A673 (cell line): ENCODE measurements at regions not wholly inside any gene's neighbourhood (a gene's known extent, or its start where the extent isn't known, plus 50 kb on each side); places are given as distances from the start of the nearest gene placed in this dataset.

Experiments
- BruUV-seq: library from RNA; stranded (reverse); fragments of 400-500 nt; replicated peaks from 2 replicates; lab custom pipeline; 2021; lab: Mats Ljungman, UMichigan
- CTCF ChIA-PET: fragments of 300-600 bp; sonication (Branson Sonifier 250); formaldehyde crosslinking; loops from one replicate; lab custom pipeline; 2022; ENCODE audit warnings: antibody characterized with exemption; lab: Charles Lee
- POLR2A ChIA-PET: fragments of 300-600 bp; sonication (Branson Sonifier 250); formaldehyde crosslinking; loops from one replicate; lab custom pipeline; 2022; ENCODE audit warnings: antibody characterized with exemption; ENCODE audit not compliant: low non-redundant PET; lab: Charles Lee
- DNase-seq: peaks from one replicate; pipeline ENCODE4 v3.0.0-alpha.2; 2015; ENCODE audit warnings: low spot score
- H3K27ac ChIP-seq: fragments of 200-600 bp; sonication (generic); 2 replicates; pipeline ENCODE4 v1.5.1; 2016; ENCODE audit warnings: mixed run types, low read depth, mild to moderate bottlenecking, mixed read lengths, antibody characterized with exemption, low read length; ENCODE audit not compliant: poor library complexity, severe bottlenecking
- H3K27me3 ChIP-seq: fragments of 200-600 bp; sonication (generic); replicated peaks from 2 replicates; pipeline ENCODE4 v1.6.1; 2017; ENCODE audit warnings: mixed run types, low read depth, mild to moderate bottlenecking, mixed read lengths, antibody characterized with exemption, low read length; ENCODE audit not compliant: insufficient read depth, poor library complexity
- H3K36me3 ChIP-seq: fragments of 200-600 bp; sonication (generic); 2 replicates; pipeline ENCODE4 v1.6.1; 2016; ENCODE audit warnings: mixed run types, mild to moderate bottlenecking, mixed read lengths, antibody characterized with exemption, low read length; ENCODE audit not compliant: insufficient read depth, poor library complexity, severe bottlenecking
- H3K4me1 ChIP-seq: fragments of 200-600 bp; sonication (generic); 2 replicates; pipeline ENCODE4 v1.6.1; 2017; ENCODE audit warnings: mixed run types, mild to moderate bottlenecking, mixed read lengths, antibody characterized with exemption, low read length; ENCODE audit not compliant: insufficient read depth, poor library complexity, severe bottlenecking
- H3K4me3 ChIP-seq: fragments of 200-600 bp; sonication (generic); 2 replicates; pipeline ENCODE4 v1.5.1; 2016; ENCODE audit warnings: low read depth, mixed run types, mild to moderate bottlenecking, mixed read lengths, low read length; ENCODE audit not compliant: poor library complexity, severe bottlenecking
- H3K9me3 ChIP-seq: fragments of 200-600 bp; sonication (generic); 2 replicates; pipeline ENCODE4 v1.6.1; 2016; ENCODE audit warnings: mixed run types, low read depth, mild to moderate bottlenecking, mixed read lengths, antibody characterized with exemption, low read length; ENCODE audit not compliant: poor library complexity, severe bottlenecking
- CTCF ChIP-seq: fragments of 300-800, 200-600 bp; sonication (generic); conservative IDR thresholded peaks from 2 replicates; pipeline ENCODE4 v1.5.1; 2017; ENCODE audit warnings: low read depth, mild to moderate bottlenecking, antibody characterized with exemption, low read length, moderate library complexity, mixed read lengths
- EZH2 ChIP-seq: fragments of 200-600 bp; sonication (generic); IDR thresholded peaks from 2 replicates; pipeline ENCODE4 v1.6.1; 2017; ENCODE audit warnings: borderline replicate concordance, low read depth, mild to moderate bottlenecking, mixed read lengths, antibody characterized with exemption, low read length; ENCODE audit not compliant: poor library complexity, severe bottlenecking
- intact Hi-C: fragments of 100-400 bp; cut with micrococcal nuclease; formaldehyde crosslinking; loops from one replicate; pipeline ENCODE4 v1.10.0; 2022; ENCODE audit not compliant: unreplicated experiment

DNA sequence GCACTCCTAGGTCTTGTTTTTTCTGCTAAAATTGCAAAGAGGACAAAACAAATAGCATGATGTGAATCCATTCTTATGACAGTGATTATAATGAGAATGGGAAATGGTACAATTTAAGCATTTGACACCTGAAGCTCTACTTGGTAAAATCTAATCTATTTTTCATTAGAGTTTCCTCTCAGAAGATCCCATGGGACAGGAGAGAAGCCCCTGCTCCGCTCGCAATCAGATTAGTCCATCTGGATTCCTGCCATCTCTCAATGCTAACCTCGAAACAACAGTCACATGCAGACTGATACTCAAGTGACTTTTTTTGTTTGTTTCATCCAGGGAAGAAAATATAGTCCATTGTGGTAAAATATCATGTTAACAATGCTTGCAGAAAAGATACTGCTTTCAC lies 107.4 kb upstream of the TOM1L1 start:
- no TSS peak for BruUV-seq
- ChIA-PET POLR2A (no interaction called here), CTCF (no interaction called here)
- TF ChIP-seq EZH2 (no peak), CTCF (no peak)
- peak; percentile 40 for DNase-seq
- intact Hi-C loops, result no loop called here
- H3K36me3 ChIP-seq, result no peaks in the 10 kb centered on the region
- H3K9me3 ChIP-seq, result no peaks in the 10 kb centered on the region
- H3K4me3 ChIP-seq, result no peak overlapping the region
- no peak overlapping the region for H3K27ac ChIP-seq
- no peaks in the 10 kb centered on the region for H3K4me1 ChIP-seq
- H3K27me3 ChIP-seq, result no peaks in the 10 kb centered on the region

DNA sequence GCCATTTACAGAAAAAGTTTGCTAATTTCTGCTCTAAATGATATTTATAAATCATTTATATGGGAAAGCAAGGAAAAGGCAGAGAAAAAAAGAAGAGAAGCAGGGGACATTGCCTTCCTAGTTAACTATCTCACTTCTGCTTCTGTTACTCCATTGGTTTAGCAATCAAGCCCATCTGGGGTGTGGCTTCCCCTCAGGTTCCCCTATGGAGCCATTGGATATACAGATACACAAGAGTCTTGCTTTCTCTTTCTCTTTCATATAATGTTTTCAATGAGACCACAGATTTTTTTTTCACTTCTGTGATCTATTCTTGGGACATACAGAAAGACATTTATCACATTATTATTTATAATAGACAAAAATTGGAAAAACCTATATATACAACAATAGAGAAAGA lies 105.6 kb upstream of the TOM1L1 start:
- H3K4me3 ChIP-seq, result no peak overlapping the region
- ChIA-PET CTCF (no interaction called here), POLR2A (no interaction called here)
- no TSS peak for BruUV-seq
- no peaks in the 10 kb centered on the region for H3K27me3 ChIP-seq
- no peak for TF ChIP-seq EZH2
- no peaks in the 10 kb centered on the region for H3K9me3 ChIP-seq
- no peaks in the 10 kb centered on the region for H3K4me1 ChIP-seq
- intact Hi-C loops, result no loop called here
- DNase-seq, result no peak
- no peak overlapping the region for H3K27ac ChIP-seq
- no peaks in the 10 kb centered on the region for H3K36me3 ChIP-seq

DNA sequence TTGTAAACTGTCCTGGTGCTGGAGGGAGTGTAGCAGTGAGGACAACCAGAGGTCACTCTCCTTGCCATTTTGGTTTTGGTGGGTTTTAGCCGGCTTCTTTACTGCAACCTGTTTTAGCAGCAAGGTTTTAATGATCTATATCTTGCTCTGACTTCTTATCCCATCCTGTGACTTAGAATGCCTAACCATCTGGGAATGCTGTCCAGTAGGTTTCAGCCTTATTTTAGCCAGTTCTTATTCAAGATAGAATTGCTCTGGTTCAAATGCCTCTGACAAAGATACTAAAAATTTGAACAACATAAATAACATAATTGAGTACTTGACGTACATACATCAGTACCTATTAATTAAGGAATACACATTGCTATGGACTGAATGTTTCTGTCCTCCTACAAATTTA lies 93.3 kb upstream of the TOM1L1 start:
- Histone ChIP-seq H3K9me3 (no peaks in the 10 kb centered on the region), H3K36me3 (no peaks in the 10 kb centered on the region), H3K27ac (no peak overlapping the region), H3K4me3 (no peak overlapping the region), H3K4me1 (no peaks in the 10 kb centered on the region), H3K27me3 (no peaks in the 10 kb centered on the region)
- intact Hi-C loops, result no loop called here
- ChIA-PET CTCF (no interaction called here), POLR2A (no interaction called here)
- DNase-seq, result no peak
- TF ChIP-seq EZH2, result no peak
- no peak for TF ChIP-seq CTCF
- no TSS peak for BruUV-seq

DNA sequence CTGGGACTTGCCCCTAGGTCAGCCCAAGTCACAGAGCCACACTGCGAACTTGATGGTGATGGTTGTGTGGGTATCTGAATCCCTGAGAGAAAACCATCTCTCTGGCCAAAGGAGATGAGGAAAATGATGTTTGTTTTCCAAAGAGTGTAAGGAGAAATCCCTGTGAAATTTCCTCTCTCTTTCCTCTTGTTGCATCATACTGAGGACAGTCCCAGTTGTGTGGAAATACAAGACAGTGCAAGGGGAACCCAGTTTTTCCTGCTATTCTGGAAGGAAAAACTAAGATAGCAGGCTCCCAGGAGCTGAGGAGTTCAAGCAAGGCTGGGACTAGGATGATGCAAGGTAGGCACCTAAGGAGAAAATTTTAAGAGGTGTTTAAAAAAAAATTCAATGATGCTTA lies 86.8 kb upstream of the TOM1L1 start:
- ChIA-PET POLR2A (no interaction called here), CTCF (no interaction called here)
- H3K9me3 ChIP-seq, result no peaks in the 10 kb centered on the region
- no peaks in the 10 kb centered on the region for H3K36me3 ChIP-seq
- H3K4me1 ChIP-seq, result no peaks in the 10 kb centered on the region
- H3K27ac ChIP-seq, result no peak overlapping the region
- H3K27me3 ChIP-seq, result no peaks in the 10 kb centered on the region
- DNase-seq, result no peak
- intact Hi-C loops, result no loop called here
- TF ChIP-seq EZH2 (no peak), CTCF (no peak)
- BruUV-seq, result no TSS peak
- H3K4me3 ChIP-seq, result no peak overlapping the region
